Astrocyte of the hippocampus (primary cell): ENCODE measurements at regions not wholly inside any gene's neighbourhood (a gene's known extent, or its start where the extent isn't known, plus 50 kb on each side); places are given as distances from the start of the nearest gene placed in this dataset.
A peak's percentile ranks its signal among the peaks of the same experiment; 100 is the strongest.

ENCODE experiments used
- DNase-seq: peaks from one replicate; pipeline ENCODE4 v3.0.0; 2011; ENCODE audit warnings: low read depth, low spot score

DNA sequence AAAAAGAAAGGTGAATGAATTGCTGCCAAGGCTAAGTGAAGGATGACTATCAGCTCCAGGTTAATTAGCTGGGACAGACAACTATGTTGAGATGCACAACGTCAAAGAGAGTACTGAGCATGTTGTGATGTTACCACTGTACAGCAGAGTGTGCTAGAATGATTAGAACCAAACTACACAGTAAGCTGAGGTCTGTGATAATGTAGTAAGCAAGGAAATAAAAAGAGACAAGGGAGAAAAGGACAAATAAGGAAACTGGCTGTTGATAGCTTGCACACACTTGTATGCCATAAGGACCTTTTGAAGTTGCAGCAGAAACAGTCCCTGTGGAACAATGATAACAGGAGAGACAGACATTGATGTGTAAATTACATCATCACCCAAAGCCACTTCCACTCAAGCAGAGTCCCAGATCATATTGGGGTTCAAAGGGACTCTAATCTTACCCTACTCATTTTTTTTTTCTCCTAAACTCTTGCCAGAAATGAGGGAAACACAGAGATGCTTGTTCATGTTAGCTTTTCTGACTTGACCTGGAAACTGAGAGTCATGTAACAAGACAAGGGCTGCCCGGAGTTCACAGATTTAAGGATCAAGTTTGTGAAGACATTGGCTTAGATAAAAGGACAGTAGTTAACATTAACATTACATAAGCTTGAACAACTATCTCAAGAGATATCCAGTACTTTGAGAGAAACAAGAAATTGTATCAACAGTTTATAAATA, 189.9 kb downstream of the CENPW start:
- no peak for DNase-seq

DNA sequence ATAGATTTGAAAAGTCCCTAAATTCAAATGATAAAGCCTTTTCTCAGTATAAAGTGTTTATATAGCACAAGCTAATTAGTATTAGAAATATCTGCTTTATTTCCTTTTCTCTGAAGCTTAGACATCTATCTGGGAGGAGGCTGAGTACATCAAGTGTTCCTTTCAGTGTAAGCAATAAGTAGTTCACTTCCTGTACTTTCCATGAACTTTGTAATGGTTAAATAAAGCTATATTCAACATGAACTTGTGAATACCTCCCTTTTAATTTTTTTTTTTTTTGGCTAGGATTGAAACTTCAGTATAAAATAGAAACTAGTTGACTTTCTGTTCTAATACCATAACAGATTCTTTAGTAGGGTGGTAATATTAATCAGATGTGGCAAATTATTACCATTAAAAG, 190.9 kb downstream of the CENPW start:
- no peak for DNase-seq

DNA sequence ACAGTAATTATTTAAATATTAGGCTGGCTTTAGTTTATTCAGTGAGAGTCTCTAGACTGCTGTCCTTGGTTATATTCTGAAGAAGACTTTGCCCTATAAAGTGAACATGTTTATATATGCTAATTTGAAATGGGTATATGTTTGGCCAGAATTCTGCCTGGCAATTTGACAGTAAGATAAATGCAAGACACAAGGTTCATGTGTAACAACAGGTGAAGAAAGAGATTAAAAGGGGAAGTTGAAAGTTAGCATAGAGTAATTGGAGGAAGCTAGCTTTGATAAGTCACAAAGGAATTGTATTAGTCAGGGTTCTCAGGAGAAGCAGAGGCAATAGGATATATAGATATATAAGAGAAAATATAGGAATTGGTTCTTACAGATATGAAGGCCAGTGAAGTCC, 191.4 kb downstream of the CENPW start:
- no peak for DNase-seq

DNA sequence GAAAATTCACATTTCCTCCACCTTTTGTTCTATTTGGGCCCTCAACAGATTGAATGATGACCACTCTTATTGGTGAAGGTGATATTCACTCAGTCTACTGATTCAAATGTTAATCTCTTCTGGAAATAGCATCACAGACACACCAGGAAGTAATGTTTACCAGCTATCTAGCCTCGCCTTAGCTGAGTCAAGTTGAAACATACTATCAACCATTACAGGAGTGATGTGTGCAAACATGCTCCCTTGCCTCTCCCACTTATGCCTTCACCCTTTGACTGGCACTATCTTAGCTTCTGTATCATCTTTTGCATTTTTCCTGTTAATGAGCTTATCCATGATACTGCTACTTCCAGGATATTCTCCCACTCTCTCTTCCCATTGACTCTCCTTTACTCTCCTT, 191.9 kb downstream of the CENPW start:
- no peak for DNase-seq

DNA sequence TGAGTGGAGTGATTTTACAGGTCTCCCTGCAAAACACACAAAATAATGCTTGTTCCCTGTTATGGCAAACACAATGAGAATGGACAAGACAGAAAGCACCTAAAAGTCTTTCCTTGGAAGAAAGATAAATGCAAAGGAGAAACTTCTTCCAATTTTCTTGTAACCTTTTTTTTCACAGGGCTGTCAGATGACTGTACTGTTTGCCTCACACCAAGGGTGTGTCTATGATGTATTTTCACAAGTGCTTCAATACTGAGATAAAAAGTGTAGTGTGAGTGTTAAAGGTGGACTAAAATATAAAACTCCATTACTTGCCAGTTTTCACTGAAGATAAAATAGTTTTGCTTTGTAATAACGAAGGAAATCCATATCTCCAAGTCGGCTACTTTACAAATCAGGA, 194.5 kb downstream of the CENPW start:
- no peak for DNase-seq

DNA sequence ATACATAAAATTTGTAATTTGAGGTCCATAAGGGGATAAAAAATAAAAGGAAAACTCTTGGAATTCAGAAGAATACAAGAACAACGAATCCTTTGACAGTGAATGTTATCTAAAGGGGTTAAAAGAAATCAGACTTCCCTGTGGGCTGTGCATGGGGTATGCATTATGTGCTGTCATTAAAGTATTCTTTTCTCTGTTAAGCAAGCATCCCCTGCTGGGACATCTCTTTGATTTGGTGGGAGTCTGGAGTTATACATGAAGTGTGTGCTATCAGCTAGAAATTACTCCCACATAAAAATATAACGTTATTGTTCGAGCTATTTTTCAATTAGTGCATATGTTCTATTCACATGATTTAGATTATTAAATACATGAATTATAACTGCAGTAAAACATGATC, 195.2 kb downstream of the CENPW start:
- no peak for DNase-seq

DNA sequence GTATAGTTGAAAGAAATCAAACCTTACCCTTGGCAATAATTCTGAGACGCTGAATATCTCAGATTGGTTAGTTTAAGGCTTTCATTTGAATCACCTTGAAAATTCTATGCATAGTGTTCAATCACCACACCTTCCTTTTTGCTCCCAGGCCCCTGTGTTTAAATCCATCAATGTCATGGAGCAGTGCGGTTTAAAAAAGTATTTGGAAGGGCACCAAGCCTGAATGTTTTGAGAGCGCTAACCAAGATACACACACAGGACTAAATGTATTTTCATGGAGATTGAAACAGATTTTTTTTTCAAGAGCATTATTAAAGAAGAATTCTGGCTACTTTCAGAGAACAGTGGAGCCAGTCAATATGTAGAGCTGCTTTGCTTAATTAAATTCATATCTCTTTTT, 195.7 kb downstream of the CENPW start:
- DNase-seq: peak; percentile 80

DNA sequence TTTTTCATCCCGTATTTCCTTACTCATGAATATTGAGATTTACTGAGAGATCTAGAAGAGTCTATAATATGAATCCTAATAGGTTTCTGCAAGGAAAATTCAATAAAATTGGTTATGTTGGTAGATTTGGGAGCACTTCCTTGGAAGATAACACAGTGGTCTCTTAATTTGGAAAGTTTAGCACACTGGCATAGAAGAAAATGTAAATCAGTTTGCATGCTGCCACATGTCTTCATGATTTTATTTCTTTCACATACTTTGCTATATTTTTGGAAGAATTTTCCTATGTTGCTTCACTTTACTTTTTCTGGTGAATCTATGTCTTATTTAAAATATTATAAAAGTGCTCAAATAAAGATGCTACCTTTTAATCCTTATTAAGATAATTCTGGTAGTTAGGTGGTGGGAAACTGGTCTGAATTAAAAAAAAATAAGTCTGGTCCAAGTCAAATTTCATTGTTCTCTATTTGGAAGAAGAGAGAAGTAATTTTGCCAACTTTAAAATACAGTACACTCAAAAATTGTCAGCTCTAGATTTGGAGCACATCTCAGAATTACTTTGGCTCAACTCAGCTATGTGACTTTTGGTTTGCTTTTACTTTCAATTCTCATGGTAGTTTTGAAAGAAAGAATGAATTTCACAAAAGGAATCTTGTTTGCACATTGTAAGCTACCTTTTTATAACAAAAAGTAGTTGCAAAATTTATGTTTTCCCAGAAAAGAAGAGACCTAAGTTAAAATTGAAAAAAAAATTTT, 197.3 kb downstream of the CENPW start:
- DNase-seq: no peak

DNA sequence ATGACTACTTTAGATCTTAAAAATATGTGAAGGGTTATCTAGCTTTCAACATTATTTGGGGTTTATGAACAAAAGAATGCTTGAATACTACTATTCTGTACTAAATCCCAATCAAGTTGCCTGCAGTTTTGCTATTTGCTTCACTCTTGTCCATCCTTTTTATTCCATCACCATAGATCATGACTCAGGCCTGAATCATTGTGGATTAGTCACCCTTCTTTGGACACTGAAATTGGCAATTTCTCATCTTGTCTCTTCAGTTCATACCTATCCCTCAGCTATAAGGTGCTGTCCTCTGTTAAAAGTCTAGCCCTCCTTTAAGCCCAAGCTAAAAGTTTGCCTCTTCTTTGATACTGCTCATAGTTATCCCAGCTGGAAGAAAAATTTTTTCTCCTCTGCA, 199.1 kb downstream of the CENPW start:
- peak; percentile 65 for DNase-seq

DNA sequence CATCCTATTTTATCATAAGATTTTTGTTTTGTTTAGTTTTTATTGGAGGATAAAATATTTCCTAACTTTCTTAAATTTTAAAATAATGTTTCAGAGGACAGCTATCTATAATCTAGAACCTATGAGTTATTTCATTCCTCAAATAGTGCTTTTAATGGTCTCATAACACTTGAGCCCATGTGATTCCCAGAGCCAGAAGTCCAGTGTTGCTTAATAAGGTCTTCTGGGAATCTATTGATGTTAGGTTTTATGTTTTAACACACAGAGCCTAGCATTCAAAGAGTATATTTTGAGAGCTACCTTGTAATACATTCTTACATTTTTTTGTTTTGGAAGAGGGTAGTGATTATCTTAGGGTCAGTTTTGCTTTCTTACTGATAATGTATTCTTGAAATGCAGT, 200.2 kb downstream of the CENPW start:
- DNase-seq: no peak

DNA sequence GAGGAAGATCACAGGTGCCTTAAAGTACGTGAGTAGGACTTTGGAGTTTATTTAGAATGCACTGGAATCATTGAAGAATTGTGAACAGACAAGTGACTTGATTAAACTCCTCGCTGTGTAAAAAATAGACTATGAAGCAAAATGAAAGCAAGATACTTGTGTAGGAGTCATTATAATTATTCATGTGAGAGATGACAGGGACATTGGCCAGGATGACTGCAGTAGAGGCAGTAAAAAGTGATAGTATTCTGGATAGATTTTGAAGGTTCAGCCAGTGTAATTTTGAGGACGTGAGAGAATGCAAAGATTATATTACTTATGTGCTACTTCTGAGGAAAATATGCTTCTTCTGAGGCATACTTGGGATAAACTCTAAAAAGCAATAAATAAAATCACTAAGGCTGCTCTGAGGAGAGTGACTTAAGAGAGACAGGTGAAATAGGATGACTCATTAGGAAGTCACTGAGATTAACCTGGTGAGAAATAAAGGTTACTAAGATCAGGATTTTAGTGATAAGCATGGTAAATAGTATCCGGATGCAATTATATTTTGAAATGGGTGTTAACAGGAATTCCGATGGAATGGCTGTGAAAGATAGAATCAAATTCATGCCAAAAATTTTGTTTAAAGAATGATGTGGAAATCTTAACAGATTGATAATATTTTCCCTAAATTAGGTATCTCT, 202.0 kb downstream of the CENPW start:
- DNase-seq: no peak

DNA sequence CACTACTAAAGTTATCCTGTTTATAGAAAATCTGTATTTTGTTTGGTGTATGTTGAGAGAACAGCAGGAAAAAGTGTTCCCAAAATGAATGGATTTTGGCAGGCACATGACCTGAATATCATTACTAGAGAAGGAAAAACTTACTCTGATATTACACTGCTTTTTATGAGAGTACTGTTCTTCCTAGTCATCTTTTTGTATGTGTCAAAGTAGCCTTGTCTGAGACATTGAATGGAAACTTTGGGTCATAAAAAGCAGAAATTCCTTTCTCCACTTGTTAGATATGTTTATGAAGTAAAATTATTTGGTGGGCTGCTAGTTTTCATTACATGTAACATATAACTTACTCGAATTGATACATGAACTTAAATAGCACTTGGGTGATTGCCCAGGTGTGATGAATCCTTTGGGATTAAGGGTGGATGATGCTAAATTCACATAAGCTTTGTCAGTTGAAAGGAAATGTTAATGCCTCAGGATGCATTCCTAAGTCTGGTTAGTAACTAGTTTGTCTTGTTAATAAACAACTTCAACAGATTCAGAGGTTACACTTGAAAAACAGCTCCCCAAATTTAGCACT, 206.7 kb downstream of the CENPW start:
- no peak for DNase-seq

DNA sequence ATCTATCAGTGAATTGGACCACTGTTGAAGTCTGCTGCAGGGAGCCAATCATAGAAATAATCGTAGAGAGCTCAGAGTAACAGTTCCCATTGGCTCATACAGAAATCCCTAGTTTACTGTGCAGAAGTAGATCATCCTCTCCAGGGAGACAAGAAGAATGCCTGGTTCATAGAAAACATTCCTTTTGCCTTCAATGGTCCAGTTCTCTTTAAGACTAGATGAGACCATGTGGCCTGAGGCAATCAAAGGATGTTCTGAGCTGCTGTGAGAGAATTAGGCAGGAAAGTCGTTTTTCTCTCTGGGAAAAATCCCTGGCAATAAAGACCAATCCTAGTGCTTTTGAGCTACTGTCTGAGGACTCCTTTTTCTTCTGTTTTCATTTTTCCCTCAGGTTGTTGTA, 208.4 kb downstream of the CENPW start:
- DNase-seq: no peak

DNA sequence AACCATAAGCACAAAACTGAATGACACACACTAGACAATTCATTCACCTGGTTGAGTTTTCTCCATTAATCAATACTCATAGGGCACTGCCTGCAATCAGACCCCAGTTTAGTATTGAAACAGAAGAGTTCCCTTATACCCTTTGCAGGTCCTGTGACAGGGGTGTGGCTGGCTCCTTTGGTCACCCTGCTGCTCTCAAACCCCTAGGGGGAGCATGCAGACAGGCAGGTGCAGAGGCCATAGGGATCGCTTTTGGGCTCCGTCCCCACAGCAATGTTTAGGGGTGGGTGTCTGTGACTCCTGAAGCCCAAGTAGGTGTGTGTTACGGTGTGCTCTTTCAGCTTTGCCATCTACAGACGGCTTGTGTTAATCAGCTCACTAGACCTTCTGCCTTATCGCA, 210.4 kb downstream of the CENPW start:
- no peak for DNase-seq

DNA sequence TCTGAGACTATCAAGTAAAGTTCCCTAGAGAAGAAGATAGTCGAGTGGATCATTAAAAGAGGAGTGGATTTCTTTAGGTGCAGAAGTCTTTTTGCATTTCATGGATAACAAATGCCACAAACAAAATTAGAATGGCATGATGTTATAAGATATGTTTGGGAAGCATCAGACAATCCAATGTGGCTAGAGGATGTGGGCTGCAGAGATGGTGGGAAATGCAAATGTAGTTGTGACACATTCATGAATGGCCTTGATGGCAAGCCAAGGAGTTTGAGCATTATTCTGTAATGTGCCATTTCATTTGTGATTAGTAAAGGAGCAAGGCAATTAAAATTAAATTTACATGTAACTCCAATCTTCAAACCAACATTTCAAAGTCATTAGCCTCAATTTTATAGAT, 211.9 kb downstream of the CENPW start:
- no peak for DNase-seq

DNA sequence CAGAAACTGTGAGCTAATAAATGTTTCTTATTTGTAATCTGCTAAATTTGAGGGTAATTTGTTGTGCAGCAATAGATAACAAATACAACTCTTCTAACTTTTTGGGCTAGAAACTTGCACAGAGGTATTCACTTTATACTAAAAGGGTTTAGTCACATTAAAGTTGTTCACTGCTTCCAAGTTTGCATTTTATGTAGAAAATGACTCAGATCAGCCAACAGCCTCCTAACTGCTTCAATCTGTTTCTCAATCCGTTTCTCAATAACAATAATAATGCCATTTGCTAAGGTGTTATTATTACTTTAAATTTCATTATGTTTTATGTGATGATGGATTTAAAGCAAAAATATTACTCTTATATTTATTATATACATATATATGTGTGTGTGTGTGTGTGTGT, 213.9 kb downstream of the CENPW start:
- no peak for DNase-seq

DNA sequence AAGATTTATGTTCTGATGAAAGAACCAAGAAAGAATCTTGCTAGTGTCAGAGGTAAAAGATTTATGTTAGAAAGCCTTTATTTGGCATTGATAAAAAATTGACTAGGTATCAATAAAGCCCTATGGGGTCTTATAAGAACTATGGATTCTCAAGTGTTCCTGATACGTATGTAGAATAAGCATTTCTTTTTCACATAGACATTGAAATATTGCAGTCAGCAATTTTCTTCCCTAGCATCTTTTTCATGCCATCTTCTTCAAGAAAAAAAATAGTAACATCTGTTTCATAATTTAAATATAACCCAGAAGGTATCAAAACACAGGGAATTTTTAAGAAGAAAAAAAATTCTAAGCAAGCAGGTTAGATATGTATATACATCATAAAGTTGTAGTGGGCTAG, 230.6 kb downstream of the CENPW start:
- no peak for DNase-seq

DNA sequence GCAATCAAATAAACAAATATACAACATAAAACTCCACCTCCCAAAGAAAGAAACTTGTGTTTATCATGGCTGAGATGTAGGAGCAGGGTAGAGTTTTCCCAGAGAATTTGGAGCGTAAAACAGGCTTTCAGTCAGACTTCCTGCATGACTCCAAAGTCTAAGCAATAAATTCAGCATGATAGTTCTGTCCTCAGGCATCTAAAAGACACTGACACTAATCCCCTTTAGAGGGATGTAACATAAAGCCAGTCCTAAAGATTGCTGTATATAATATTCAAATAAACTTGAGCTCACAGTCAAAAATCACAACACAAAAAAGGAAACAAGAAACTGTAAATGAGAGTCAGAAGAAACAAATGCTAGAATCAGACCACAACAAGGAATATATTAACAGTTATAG, 234.4 kb downstream of the CENPW start:
- no peak for DNase-seq

DNA sequence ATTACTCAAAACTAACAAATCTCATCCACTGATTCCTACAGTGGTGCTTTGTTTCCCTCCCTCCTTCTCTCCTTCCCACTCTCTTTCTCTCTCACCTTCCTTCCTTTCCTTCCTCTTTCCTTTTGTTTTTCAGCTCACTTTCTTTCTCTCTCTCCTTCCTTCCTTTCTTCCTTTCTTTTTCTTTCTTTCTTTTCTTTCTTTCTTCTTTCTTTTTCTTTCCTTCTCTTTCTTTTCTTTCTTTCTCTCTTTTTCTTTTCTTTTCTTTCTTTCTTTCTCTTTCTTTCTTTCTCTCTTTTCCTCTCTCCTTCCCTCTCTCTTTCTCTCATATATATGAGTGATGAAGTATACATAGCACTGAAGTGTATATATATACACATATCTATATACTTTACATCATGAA, 241.4 kb downstream of the CENPW start:
- DNase-seq: no peak

DNA sequence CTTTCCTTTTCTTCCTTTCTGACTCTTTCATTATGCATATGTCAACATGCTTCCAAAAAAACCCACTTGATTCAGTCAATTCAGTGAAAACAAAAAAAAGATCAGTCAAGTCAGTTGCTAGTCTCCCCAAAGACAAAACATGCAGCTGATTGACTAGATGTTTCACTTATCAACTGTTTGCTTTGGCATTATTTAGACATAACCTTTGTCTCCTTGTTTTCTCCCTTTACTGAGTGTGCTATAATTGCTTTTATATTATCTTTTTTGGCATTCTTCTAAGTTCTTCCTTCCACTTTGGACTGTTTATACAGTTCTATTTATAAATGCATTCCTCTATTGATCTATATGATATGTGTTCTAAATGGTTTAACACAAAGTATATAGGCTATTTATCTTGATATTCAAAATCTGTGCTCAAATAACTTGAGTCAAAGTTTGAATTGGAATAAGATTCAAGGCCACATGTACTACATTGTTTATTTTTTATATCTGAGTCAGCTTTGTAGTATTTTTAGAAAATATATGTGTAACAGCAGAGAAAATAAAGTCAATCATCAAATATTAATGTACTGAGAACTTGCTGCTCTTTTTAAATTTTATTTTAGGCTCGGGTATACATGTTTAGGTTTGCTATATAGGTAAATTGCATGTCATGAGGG, 260.5 kb downstream of the CENPW start:
- DNase-seq: no peak

DNA sequence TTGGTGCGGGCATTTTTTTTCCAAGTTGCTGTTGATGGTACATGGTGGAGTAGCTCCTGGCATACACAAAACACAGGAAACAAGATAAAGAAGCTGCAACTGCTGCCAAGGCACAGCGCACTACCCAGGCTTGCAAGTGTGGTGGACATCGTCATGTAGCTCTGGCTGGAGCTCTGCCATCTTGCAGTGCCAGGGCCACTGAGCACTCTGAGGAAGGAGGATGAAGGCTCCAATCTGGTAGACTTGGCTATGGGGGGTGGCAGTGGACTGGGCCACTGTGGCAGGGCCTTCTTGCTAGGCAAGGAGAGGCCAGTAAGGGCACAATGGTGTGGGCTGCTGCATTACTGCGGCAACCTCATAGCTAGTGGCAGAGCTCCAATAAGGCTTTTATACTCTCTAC, 263.5 kb downstream of the CENPW start:
- no peak for DNase-seq

DNA sequence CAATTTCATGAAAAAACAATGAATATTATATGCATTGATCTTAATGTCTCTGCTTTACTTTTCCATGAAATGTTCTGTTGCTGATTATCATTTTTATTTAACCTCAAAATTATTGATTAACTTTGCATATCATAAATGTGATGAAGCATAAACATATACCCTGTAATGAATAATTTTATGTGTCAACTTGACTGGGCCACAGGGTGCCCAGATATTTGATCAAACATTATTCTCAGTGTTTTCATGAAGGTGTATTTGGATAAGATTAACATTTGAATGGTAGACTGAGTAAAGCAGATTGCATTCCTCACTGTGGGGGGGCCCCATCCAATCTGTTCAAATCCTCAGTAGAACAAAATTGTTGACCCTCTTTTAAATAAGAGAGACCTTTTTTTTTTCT, 265.2 kb downstream of the CENPW start:
- DNase-seq: no peak
